ENCODE measurements at regions not wholly inside any gene's neighbourhood (a gene's known extent, or its start where the extent isn't known, plus 50 kb on each side); places are given as distances from the start of the nearest gene placed in this dataset.

GRCh38 chr20:59484228-59484627 is 120.1 kb upstream of the PHACTR3 start:
- Histone ChIP-seq H4K8ac (ENCODE audit: low read depth in 2 of 2, low read length in 2 of 2) (no peak overlapping the region), H2BK5ac (ENCODE audit: low read depth, low read length, poor library complexity, severe bottlenecking) (no peak overlapping the region), H3K4me3 (ENCODE audit: insufficient read depth, low read depth, low read length) (no peak overlapping the region), H2BK20ac (ENCODE audit: low read depth, low read length) (no peak overlapping the region), H2AK9ac (replicated peaks; ENCODE audit: low read depth, low read length, poor library complexity) (no peak overlapping the region), H3K9ac (ENCODE audit: low read depth, low read length) (no peak overlapping the region), H3K56ac (ENCODE audit: extremely low read depth, insufficient read depth, low read length) (no peak overlapping the region), H3K14ac (replicated peaks; ENCODE audit: low read depth, low read length) (no peak overlapping the region), H3K23ac (ENCODE audit: low read depth, low read length) (no peak overlapping the region), H4K20me1 (ENCODE audit: insufficient read depth, low read length) (no peaks in the 10 kb centered on the region), H3K79me1 (ENCODE audit: low read depth in 1 of 2, low read length in 2 of 2) (no peaks in the 10 kb centered on the region), H2BK120ac (ENCODE audit: low read depth, low read length) (no peak overlapping the region), H3K27me3 (ENCODE audit: control insufficient read depth, insufficient read depth, low read length) (no peaks in the 10 kb centered on the region), H4K5ac (ENCODE audit: low read depth, low read length) (no peak overlapping the region), H2BK15ac (ENCODE audit: low read depth, low read length) (no peak overlapping the region), H3K27ac (ENCODE audit: insufficient read depth, low read length) (no peak overlapping the region), H2AFZ (replicated peaks; ENCODE audit: low read length, poor library complexity) (no peak overlapping the region), H4K91ac (ENCODE audit: insufficient read depth, low read depth, low read length) (no peak overlapping the region), H3K4me1 (ENCODE audit: control insufficient read depth, insufficient read depth, low read length) (no peaks in the 10 kb centered on the region), H3K4me2 (ENCODE audit: low read depth, low read length) (no peak overlapping the region), H3K18ac (ENCODE audit: low read depth, low read length) (no peak overlapping the region), H2AK5ac (ENCODE audit: low read depth, low read length) (no peak overlapping the region), H3K4ac (ENCODE audit: low read depth, low read length) (no peak overlapping the region), H3K9me3 (ENCODE audit: control insufficient read depth, insufficient read depth, low read length) (no peaks in the 10 kb centered on the region), H3K9me1 (ENCODE audit: insufficient read depth, low read length) (no peaks in the 10 kb centered on the region), H3K36me3 (ENCODE audit: control insufficient read depth, insufficient read depth, low read length) (no peaks in the 10 kb centered on the region)
- ChIA-PET POLR2A (ENCODE audit: unreplicated experiment) (interaction anchor here (0.6 kb wide), 1 partner anchor 9 kb away, joined by 4 read pairs; no protein-coding TSS in a partner anchor), CTCF (interaction anchor here (0.6 kb wide), 1 partner anchor 352 kb away, joined by 3 read pairs; no protein-coding TSS in a partner anchor)
- BruUV-seq (replicated peaks): no TSS peak
- DNase-seq (no peak), ATAC-seq (ENCODE audit: low read depth) (no peak)
- dilution Hi-C loops (cut with HindIII; ENCODE audit: low sequenced_read_pairs, unreplicated experiment) (no loop called here), in situ Hi-C loops (cut with MboI; ENCODE audit: low sequenced_read_pairs) (no loop called here), intact Hi-C loops (cut with micrococcal nuclease) (no loop called here)
- TF ChIP-seq SMC3 (IDR thresholded peaks at IDR 0.05; ENCODE audit: low read depth, low read length): no peak
- no peak for TF ChIP-seq MXI1 (IDR thresholded peaks at IDR 0.05; ENCODE audit: borderline replicate concordance, low read depth, low read length)
- no peak for TF ChIP-seq CEBPB (IDR thresholded peaks at IDR 0.05; ENCODE audit: low read depth, low read length)
- no peak for TF ChIP-seq MAFK (IDR thresholded peaks at IDR 0.05; ENCODE audit: low read depth, low read length)
- TF ChIP-seq MAZ (IDR thresholded peaks at IDR 0.05; ENCODE audit: borderline replicate concordance, low read depth, low read length): no peak
- TF ChIP-seq CTCF (conservative IDR thresholded peaks at IDR 0.05; ENCODE audit: low read depth, low read length): no peak
- no peak for TF ChIP-seq POLR2A (IDR thresholded peaks at IDR 0.05; ENCODE audit: low read depth, low read length)
- TF ChIP-seq RCOR1 (IDR thresholded peaks at IDR 0.05; ENCODE audit: insufficient replicate concordance, low read length): no peak
- TF ChIP-seq RFX5 (IDR thresholded peaks at IDR 0.05; ENCODE audit: low read depth, low read length): no peak
- TF ChIP-seq, protein P1, sequence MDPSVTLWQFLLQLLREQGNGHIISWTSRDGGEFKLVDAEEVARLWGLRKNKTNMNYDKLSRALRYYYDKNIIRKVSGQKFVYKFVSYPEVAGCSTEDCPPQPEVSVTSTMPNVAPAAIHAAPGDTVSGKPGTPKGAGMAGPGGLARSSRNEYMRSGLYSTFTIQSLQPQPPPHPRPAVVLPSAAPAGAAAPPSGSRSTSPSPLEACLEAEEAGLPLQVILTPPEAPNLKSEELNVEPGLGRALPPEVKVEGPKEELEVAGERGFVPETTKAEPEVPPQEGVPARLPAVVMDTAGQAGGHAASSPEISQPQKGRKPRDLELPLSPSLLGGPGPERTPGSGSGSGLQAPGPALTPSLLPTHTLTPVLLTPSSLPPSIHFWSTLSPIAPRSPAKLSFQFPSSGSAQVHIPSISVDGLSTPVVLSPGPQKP (IDR thresholded peaks at IDR 0.05; ENCODE audit: borderline replicate concordance, low read depth, low read length): no peak
- WGBS, 2 experiments (ENCODE audit: extremely low coverage in 2 of 2, insufficient read length in 1 of 2): no CpG with 5 or more reads among the region's 6 CpGs
